ENCODE measurements at regions not wholly inside any gene's neighbourhood (a gene's known extent, or its start where the extent isn't known, plus 50 kb on each side); places are given as distances from the start of the nearest gene placed in this dataset.

- TF ChIP-seq CTCF (IDR thresholded peaks at IDR 0.05; ENCODE audit: borderline replicate concordance, extremely low read depth, low read length, poor library complexity, severe bottlenecking) (no peak), EZH2 (IDR thresholded peaks at IDR 0.05; ENCODE audit: borderline replicate concordance, low read depth, low read length, severe bottlenecking) (no peak)
These were observed 266.1 kb upstream of the KLHL29 start for GRCh38 chr2:23118894-23119293.

Data from DND-41 (cell line).